Activated T-helper 2 cell treated with anti-CD3 and anti-CD28 coated beads, Interferon-gamma antibody, Interleukin-2, Interleukin-4, amounts not matched to agents 10 μg/mL and 5 μg/mL and 100 μg/mL, durations not matched to agents 14 hours and 24 hours and 36 hours (primary cell): ENCODE measurements at regions not wholly inside any gene's neighbourhood (a gene's known extent, or its start where the extent isn't known, plus 50 kb on each side); places are given as distances from the start of the nearest gene placed in this dataset.
A peak's percentile ranks its signal among the peaks of the same experiment; 100 is the strongest.

Source experiments
- DNase-seq: peaks from one replicate; pipeline ENCODE4 v3.0.0; 2021; ENCODE audit warnings: low spot score
- H3K27ac Mint-ChIP-seq: one replicate; pipeline ENCODE4 v1.8.0; 2021; ENCODE audit warnings: mixed read lengths
- H3K27me3 Mint-ChIP-seq: one replicate; pipeline ENCODE4 v1.8.0; 2021; ENCODE audit warnings: low read depth, mixed read lengths
- H3K36me3 Mint-ChIP-seq: one replicate; pipeline ENCODE4 v1.8.0; 2021; ENCODE audit warnings: low read depth, mixed read lengths
- H3K4me1 Mint-ChIP-seq: one replicate; pipeline ENCODE4 v1.8.0; 2021; ENCODE audit warnings: low read depth, mixed read lengths
- H3K4me3 Mint-ChIP-seq: one replicate; pipeline ENCODE4 v1.8.0; 2021; ENCODE audit warnings: low read depth, mild to moderate bottlenecking, moderate library complexity, mixed read lengths
- H3K9me3 Mint-ChIP-seq: one replicate; pipeline ENCODE4 v1.8.0; 2021; ENCODE audit warnings: mixed read lengths
- intact Hi-C: fragments of 100-400 bp; cut with micrococcal nuclease; formaldehyde crosslinking; loops from one replicate; pipeline ENCODE4 v1.15.1; 2023

DNA sequence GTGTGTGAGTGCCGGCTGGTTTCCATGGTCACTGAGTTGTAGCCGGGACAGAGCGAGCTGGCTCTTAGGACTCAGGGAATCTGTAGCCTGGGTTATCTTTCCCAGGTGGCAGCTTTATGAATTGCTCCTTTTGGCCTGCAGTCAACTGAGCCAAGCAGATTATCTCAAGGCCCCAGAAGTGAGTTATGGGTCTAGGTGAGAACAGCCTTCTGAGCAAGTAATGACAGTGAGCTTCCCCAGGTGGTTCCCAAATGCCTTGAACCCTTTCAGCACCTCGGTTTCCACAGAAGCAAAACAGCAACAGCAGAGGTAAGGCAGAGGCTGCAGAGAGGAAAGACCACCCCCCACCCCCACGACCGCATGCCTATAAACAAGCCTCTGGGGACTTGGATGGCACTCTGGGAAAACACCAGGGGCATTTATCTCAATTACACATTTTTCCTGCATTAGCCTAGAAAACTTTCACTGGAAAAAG is 56.7 kb upstream of the DGKG start:
- H3K27me3 Mint-ChIP-seq: peaks cover 7% of the 10 kb centered on the region
- no peaks in the 10 kb centered on the region for H3K36me3 Mint-ChIP-seq
- DNase-seq: no peak
- intact Hi-C loops: loop anchor here (10.0 kb wide), 1 partner anchor 116 kb away; no protein-coding TSS in a partner anchor
- H3K4me3 Mint-ChIP-seq: no peak overlapping the region
- H3K27ac Mint-ChIP-seq: no peak overlapping the region
- peaks cover 12% of the 10 kb centered on the region for H3K4me1 Mint-ChIP-seq
- H3K9me3 Mint-ChIP-seq: no peaks in the 10 kb centered on the region

DNA sequence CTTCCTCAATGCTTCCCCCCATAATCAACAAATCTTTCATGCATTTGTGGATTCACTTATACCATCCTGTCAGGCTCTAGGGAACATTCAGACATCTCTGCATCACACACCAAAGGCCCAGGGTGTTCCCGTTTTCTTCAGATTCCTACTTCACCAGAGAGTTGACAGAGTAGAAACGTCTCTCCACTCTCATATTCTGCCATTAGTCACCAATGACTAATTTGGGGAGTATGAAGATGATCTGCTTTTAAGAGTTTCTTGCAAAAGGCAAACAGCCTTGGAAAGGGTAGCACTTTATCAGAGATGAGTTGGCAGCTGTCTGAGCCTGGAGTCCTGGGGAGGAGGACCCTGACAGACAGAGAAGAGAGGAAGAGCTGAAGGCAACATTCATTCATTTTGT is 55.8 kb upstream of the DGKG start:
- intact Hi-C loops: loop anchor here (10.0 kb wide), 1 partner anchor 117 kb away; no protein-coding TSS in a partner anchor
- Mint-ChIP-seq H3K27ac (no peak overlapping the region), H3K27me3 (peaks cover 10% of the 10 kb centered on the region), H3K9me3 (no peaks in the 10 kb centered on the region), H3K36me3 (no peaks in the 10 kb centered on the region), H3K4me3 (no peak overlapping the region), H3K4me1 (peaks cover 12% of the 10 kb centered on the region)
- DNase-seq: no peak

DNA sequence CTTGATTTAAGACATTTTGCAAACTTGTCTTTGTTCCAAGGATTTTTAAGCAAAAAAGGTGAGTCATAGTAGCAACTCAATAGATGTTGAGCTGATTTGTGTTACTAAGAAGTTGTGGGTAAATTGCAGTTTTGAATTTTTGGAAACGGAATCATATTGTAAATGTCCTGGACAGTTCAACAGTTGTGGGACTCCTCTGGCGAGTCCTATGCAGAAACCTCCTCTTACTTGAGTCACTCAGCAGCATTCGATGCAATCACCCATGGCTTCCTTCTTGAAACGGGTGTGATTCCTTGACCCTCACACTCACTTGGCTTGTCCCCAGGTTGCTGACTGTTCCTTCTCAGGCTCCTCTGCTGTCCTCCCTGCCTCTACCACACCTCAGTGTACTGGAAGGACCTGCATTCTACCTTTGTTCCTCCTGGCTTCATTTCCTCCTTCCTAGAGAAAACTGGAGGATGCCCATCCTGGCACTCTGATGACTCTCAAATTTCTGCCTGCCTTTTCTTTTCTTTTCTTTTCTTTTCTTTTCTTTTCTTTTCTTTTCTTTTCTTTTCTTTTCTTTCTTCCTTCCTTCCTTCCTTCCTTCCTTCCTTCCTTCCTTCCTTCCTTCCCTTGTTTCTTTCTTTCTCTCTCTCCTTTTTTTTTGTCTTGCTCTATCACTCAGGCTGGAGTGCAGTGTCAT is 52.8 kb upstream of the DGKG start:
- Mint-ChIP-seq H3K9me3 (no peaks in the 10 kb centered on the region), H3K27ac (no peak overlapping the region), H3K27me3 (peaks cover 10% of the 10 kb centered on the region), H3K4me1 (peaks cover 12% of the 10 kb centered on the region), H3K4me3 (no peak overlapping the region), H3K36me3 (no peaks in the 10 kb centered on the region)
- no peak for DNase-seq
- intact Hi-C loops: loop anchor here (10.0 kb wide), 1 partner anchor 120 kb away; no protein-coding TSS in a partner anchor

DNA sequence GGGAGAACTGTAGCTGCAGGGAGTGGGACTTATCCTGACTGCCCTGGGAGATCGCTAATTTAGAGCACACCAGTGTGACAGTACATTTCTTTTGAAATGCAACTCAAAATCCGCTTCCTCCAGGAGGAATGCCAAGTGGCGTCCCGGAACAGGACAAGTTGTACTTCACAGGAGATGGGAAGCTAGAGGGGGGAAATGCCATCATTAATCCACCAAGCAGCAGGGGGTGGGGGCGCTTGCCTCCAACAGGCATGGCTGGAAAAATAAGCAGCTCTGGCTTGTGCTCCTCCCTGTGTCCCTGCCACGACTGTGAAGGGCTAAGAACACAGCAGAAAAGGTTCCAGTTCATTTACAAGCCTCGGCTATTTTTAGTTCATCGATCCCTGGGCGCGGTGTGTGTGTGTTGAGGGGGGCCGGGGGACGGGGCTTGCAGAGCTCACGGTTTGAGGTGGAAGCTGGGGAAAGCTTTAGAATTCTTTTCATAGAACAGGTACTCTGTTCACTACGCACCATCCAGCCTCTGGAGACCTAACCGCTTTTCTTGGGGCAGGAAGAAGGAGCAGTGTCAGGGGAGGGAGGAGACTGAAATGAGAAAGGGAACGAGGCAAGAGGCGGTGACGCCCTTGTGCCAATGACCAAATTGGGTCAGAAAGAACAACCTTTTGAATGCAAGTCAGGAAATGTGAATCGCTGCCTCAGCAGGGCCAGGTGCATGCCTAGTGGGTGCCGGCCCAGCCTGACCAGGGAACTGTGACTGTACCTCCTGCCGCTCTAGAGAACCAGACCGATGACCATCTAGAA is 51.8 kb upstream of the DGKG start:
- Mint-ChIP-seq H3K4me3 (peak overlapping the region; percentile 35), H3K27ac (no peak overlapping the region), H3K36me3 (no peaks in the 10 kb centered on the region), H3K4me1 (peaks cover 12% of the 10 kb centered on the region), H3K27me3 (peaks cover 15% of the 10 kb centered on the region), H3K9me3 (no peaks in the 10 kb centered on the region)
- intact Hi-C loops: loop anchor here (10.0 kb wide), 1 partner anchor 121 kb away; no protein-coding TSS in a partner anchor
- no peak for DNase-seq

DNA sequence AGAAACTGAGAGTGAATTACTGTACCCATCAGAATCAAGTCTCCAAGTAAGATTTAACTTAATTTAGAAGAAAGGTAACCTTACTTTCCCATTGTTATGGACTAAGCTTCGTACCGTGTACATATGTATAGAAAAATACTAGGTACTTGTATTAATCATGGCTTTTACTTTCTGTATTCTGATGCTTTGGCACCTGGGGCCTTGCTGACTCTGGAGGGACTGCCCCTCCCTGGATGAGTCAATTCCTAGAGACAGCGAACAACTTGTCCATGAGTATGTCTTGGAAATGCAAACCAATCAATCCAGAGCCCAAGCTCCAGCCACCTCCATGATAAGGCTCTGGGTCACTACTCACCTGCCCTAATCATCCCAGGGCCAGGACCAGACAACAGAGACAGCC is 50.0 kb upstream of the DGKG start:
- no peak overlapping the region for H3K4me3 Mint-ChIP-seq
- H3K27ac Mint-ChIP-seq: no peak overlapping the region
- intact Hi-C loops: loop anchor here (10.0 kb wide), 1 partner anchor 123 kb away; no protein-coding TSS in a partner anchor

More for the DNA sequence above, 50.0 kb upstream of the DGKG start:
- Mint-ChIP-seq H3K9me3 (no peaks in the 10 kb centered on the region), H3K4me1 (peaks cover 7% of the 10 kb centered on the region), H3K36me3 (no peaks in the 10 kb centered on the region), H3K27me3 (peaks cover 15% of the 10 kb centered on the region)
- no peak for DNase-seq
